Hepatocyte (in vitro differentiated cells): ENCODE measurements at regions not wholly inside any gene's neighbourhood (a gene's known extent, or its start where the extent isn't known, plus 50 kb on each side); places are given as distances from the start of the nearest gene placed in this dataset.

Experiments
- DNase-seq: peaks from one replicate; pipeline ENCODE4 v3.0.0-alpha.2; 2016; ENCODE audit warnings: low spot score
- H2AFZ ChIP-seq: fragments of 200-600 bp; sonication (generic); 2 replicates; pipeline ENCODE4 v1.6.0; 2016; ENCODE audit warnings: antibody characterized with exemption, mild to moderate bottlenecking
- H3K27ac ChIP-seq: fragments of 200-600 bp; sonication (generic); 2 replicates; pipeline ENCODE4 v1.5.1; 2016; ENCODE audit warnings: mild to moderate bottlenecking
- H3K27me3 ChIP-seq: fragments of 200-600 bp; sonication (generic); 2 replicates; pipeline ENCODE4 v1.6.1; 2016
- H3K36me3 ChIP-seq: fragments of 200-600 bp; sonication (generic); replicated peaks from 2 replicates; pipeline ENCODE4 v1.5.1; 2016; ENCODE audit warnings: low read depth; ENCODE audit not compliant: insufficient read depth
- H3K4me1 ChIP-seq: fragments of 200-600 bp; sonication (generic); 2 replicates; pipeline ENCODE4 v1.5.1; 2016; ENCODE audit warnings: mild to moderate bottlenecking, moderate library complexity; ENCODE audit not compliant: insufficient read depth
- H3K4me2 ChIP-seq: fragments of 200-600 bp; sonication (generic); 2 replicates; pipeline ENCODE4 v1.6.0; 2016
- H3K4me3 ChIP-seq: fragments of 200-600 bp; sonication (generic); 2 replicates; pipeline ENCODE4 v1.5.1; 2016; ENCODE audit warnings: mild to moderate bottlenecking
- H3K79me2 ChIP-seq: fragments of 200-600 bp; sonication (generic); 2 replicates; pipeline ENCODE4 v1.6.0; 2017; ENCODE audit warnings: mild to moderate bottlenecking
- H3K9me2 ChIP-seq: fragments of 200-600 bp; sonication (generic); replicated peaks from 2 replicates; pipeline ENCODE4 v1.6.0; 2017; ENCODE audit warnings: mild to moderate bottlenecking; ENCODE audit not compliant: insufficient read depth
- H3K9me3 ChIP-seq: fragments of 200-600 bp; sonication (generic); 2 replicates; pipeline ENCODE4 v1.5.1; 2016; ENCODE audit warnings: low read depth, mild to moderate bottlenecking
- H4K20me1 ChIP-seq: fragments of 200-600 bp; sonication (generic); 2 replicates; pipeline ENCODE4 v1.6.0; 2016; ENCODE audit warnings: mild to moderate bottlenecking; ENCODE audit not compliant: insufficient read depth, poor library complexity, severe bottlenecking
- CTCF ChIP-seq: fragments of 200-600 bp; sonication (generic); IDR thresholded peaks from 2 replicates; pipeline ENCODE4 v1.5.1; 2016; ENCODE audit warnings: antibody characterized with exemption, mild to moderate bottlenecking; ENCODE audit not compliant: poor library complexity
- EZH2 ChIP-seq: fragments of 200-600 bp; sonication (generic); IDR thresholded peaks from 2 replicates; pipeline ENCODE4 v1.6.1; 2016; ENCODE audit warnings: antibody characterized with exemption, mild to moderate bottlenecking, borderline replicate concordance
- EZH2phosphoT487 ChIP-seq: fragments of 200-600 bp; sonication (generic); IDR thresholded peaks from one replicate; pipeline ENCODE4 v1.6.1; 2018; ENCODE audit warnings: antibody characterized with exemption, mild to moderate bottlenecking, low read depth, moderate library complexity; ENCODE audit not compliant: unreplicated experiment, severe bottlenecking
- WGBS: methylation state at CpG from one replicate; pipeline ENCODE4 v1.1.6; 2016; ENCODE audit warnings: low lambda C conversion rate; ENCODE audit errors: missing lambda C conversion rate; 5-methylcytosine and 5-hydroxymethylcytosine counted together

GRCh38 chr18:78330766-78331165, 648.9 kb upstream of the SALL3 start:
- WGBS = 93% methylated on average over 10 of the region's 10 CpGs
- no peak for DNase-seq

GRCh38 chr18:78352910-78353309, 626.7 kb upstream of the SALL3 start:
- WGBS = 65% methylated on average over 6 of the region's 6 CpGs
- H3K27ac ChIP-seq = no peak overlapping the region
- H3K4me1 ChIP-seq = no peaks in the 10 kb centered on the region
- H3K36me3 ChIP-seq = no peaks in the 10 kb centered on the region
- no peak for DNase-seq
- H3K4me3 ChIP-seq = no peak overlapping the region
- no peaks in the 10 kb centered on the region for H3K27me3 ChIP-seq
- H3K4me2 ChIP-seq = no peak overlapping the region
- H3K9me3 ChIP-seq = no peaks in the 10 kb centered on the region
- no peak overlapping the region for H2AFZ ChIP-seq
- TF ChIP-seq EZH2phosphoT487 = no peak
- TF ChIP-seq EZH2 = no peak
- TF ChIP-seq CTCF = no peak
- H3K79me2 ChIP-seq = no peaks in the 10 kb centered on the region
- H3K9me2 ChIP-seq = no peaks in the 10 kb centered on the region
- no peaks in the 10 kb centered on the region for H4K20me1 ChIP-seq

More at GRCh38 chr18:78330766-78331165, 648.9 kb upstream of the SALL3 start:
- no peaks in the 10 kb centered on the region for H3K36me3 ChIP-seq
- no peak overlapping the region for H3K4me2 ChIP-seq
- H3K4me3 ChIP-seq = no peak overlapping the region
- H3K9me3 ChIP-seq = no peaks in the 10 kb centered on the region
- H4K20me1 ChIP-seq = no peaks in the 10 kb centered on the region
- H3K9me2 ChIP-seq = no peaks in the 10 kb centered on the region
- H3K27ac ChIP-seq = no peak overlapping the region
- H3K79me2 ChIP-seq = no peaks in the 10 kb centered on the region
- no peak overlapping the region for H2AFZ ChIP-seq
- H3K27me3 ChIP-seq = no peaks in the 10 kb centered on the region
- no peaks in the 10 kb centered on the region for H3K4me1 ChIP-seq
- TF ChIP-seq EZH2phosphoT487 (no peak), CTCF (no peak), EZH2 (no peak)

- no peak for TF ChIP-seq EZH2
- TF ChIP-seq CTCF = no peak
- no peak for TF ChIP-seq EZH2phosphoT487
- H3K4me3 ChIP-seq = no peak overlapping the region
Measured at GRCh38 chr18:78362198-78362597, 617.4 kb upstream of the SALL3 start.

More at GRCh38 chr18:78362198-78362597, 617.4 kb upstream of the SALL3 start:
- Histone ChIP-seq H3K4me2 (no peak overlapping the region), H3K27ac (no peak overlapping the region), H3K36me3 (no peaks in the 10 kb centered on the region), H3K9me3 (no peaks in the 10 kb centered on the region), H3K79me2 (no peaks in the 10 kb centered on the region), H4K20me1 (no peaks in the 10 kb centered on the region), H3K27me3 (no peaks in the 10 kb centered on the region), H3K4me1 (no peaks in the 10 kb centered on the region), H2AFZ (no peak overlapping the region), H3K9me2 (no peaks in the 10 kb centered on the region)
- WGBS = 91% methylated on average over 15 of the region's 15 CpGs
- no peak for DNase-seq
